ENCODE measurements at regions not wholly inside any gene's neighbourhood (a gene's known extent, or its start where the extent isn't known, plus 50 kb on each side); places are given as distances from the start of the nearest gene placed in this dataset.

GRCh38 chr7:130865408-130866236 is 131.6 kb upstream of the KLF14 start:
- no peak for TF ChIP-seq CTCF (IDR thresholded peaks at IDR 0.05)
- TF ChIP-seq POLR2A (IDR thresholded peaks at IDR 0.05), result no peak
